ENCODE measurements at regions not wholly inside any gene's neighbourhood (a gene's known extent, or its start where the extent isn't known, plus 50 kb on each side); places are given as distances from the start of the nearest gene placed in this dataset.

GRCh38 chr20:60297649-60298048 is 339.4 kb downstream of the CDH26 start:
- CTCF ChIA-PET: no interaction called here
- no peaks in the 10 kb centered on the region for H3K27me3 ChIP-seq (ENCODE audit: control insufficient read depth, insufficient read depth, low read length)
- TF ChIP-seq REST (IDR thresholded peaks at IDR 0.05; ENCODE audit: insufficient read depth in 1 of 2, low read depth in 2 of 2, low read length in 1 of 2) (no peak), TCF7L2 (IDR thresholded peaks at IDR 0.05; ENCODE audit: low read depth, low read length) (no peak)
- H3K36me3 ChIP-seq (ENCODE audit: control insufficient read depth, insufficient read depth, low read length): no peaks in the 10 kb centered on the region
- in situ Hi-C loops (cut with HindIII; ENCODE audit: low pct_unique_long_range_greater_than_20kb, low sequenced_read_pairs) (no loop called here), intact Hi-C loops (cut with micrococcal nuclease; ENCODE audit: unreplicated experiment) (no loop called here)
- no peak overlapping the region for H3K27ac ChIP-seq (ENCODE audit: low read length)
- POLR2A ChIA-PET: no interaction called here
- no TSS peak for BruUV-seq (replicated peaks)
- no peaks in the 10 kb centered on the region for H3K9me3 ChIP-seq (ENCODE audit: control insufficient read depth, insufficient read depth, low read depth, low read length)
- ATAC-seq (no peak), DNase-seq (ENCODE audit: low read depth, low spot score) (no peak)
- H3K4me3 ChIP-seq (ENCODE audit: low read depth in 2 of 2, low read length in 2 of 2): no peak overlapping the region
- no peaks in the 10 kb centered on the region for H3K4me1 ChIP-seq (ENCODE audit: control insufficient read depth, insufficient read depth, low read length)

- Histone ChIP-seq H3K9me3 (ENCODE audit: control insufficient read depth, insufficient read depth, low read depth, low read length) (no peaks in the 10 kb centered on the region), H3K4me3 (ENCODE audit: low read depth in 2 of 2, low read length in 2 of 2) (no peak overlapping the region), H3K27ac (ENCODE audit: low read length) (no peak overlapping the region), H3K36me3 (ENCODE audit: control insufficient read depth, insufficient read depth, low read length) (no peaks in the 10 kb centered on the region), H3K27me3 (ENCODE audit: control insufficient read depth, insufficient read depth, low read length) (no peaks in the 10 kb centered on the region), H3K4me1 (ENCODE audit: control insufficient read depth, insufficient read depth, low read length) (no peaks in the 10 kb centered on the region)
- TF ChIP-seq SIN3A (IDR thresholded peaks at IDR 0.05; ENCODE audit: borderline replicate concordance, insufficient read depth, low read depth, low read length): no peak
- no peak for TF ChIP-seq REST (IDR thresholded peaks at IDR 0.05; ENCODE audit: insufficient read depth in 1 of 2, low read depth in 2 of 2, low read length in 1 of 2)
- TF ChIP-seq CTCF (IDR thresholded peaks at IDR 0.05): no peak
- TF ChIP-seq TCF7L2 (IDR thresholded peaks at IDR 0.05; ENCODE audit: low read depth, low read length): no peak
- no peak for TF ChIP-seq POLR2AphosphoS5 (IDR thresholded peaks at IDR 0.05; ENCODE audit: low read depth, low read length)
- ChIA-PET POLR2A (no interaction called here), CTCF (no interaction called here)
- DNase-seq (ENCODE audit: low read depth, low spot score) (no peak), ATAC-seq (no peak)
- intact Hi-C loops (cut with micrococcal nuclease; ENCODE audit: unreplicated experiment): no loop called here
- no TSS peak for BruUV-seq (replicated peaks)
- in situ Hi-C loops (cut with HindIII; ENCODE audit: low pct_unique_long_range_greater_than_20kb, low sequenced_read_pairs): no loop called here
Measured at GRCh38 chr20:60298647-60299046, 340.4 kb downstream of the CDH26 start.

Measured in Panc1 (cell line).